Amniotic epithelial cell (primary cell): ENCODE measurements at regions not wholly inside any gene's neighbourhood (a gene's known extent, or its start where the extent isn't known, plus 50 kb on each side); places are given as distances from the start of the nearest gene placed in this dataset.
"Not testable (repeated sequence)": the region's sequence is repeated elsewhere in the genome, so short reads cannot be mapped to it uniquely, and the experiment has no call there.

Experiments used
- DNase-seq: peaks from one replicate; pipeline ENCODE4 v3.0.0-alpha.2; 2010; ENCODE audit warnings: low read depth

DNA sequence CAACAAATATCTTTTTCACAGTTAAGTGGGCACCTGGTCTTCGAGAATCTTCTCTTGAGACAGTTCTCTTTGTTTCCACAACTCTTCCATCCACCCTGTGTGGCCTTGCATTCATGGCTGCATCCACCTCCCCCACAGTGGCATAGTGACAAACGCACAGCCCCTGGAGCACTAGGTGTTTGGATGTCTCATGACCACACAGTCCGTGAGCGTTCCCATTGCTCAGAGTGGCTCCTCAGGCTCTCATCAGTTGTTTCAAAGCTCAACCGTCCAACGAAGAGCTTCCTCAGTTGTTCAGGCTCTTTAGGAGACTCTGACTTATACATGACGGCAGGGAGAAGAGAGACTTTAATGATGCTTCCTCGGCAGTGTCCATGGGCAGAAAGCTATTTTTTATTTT is 191.6 kb downstream of the CDRT15L2 start:
- DNase-seq, result no peak

DNA sequence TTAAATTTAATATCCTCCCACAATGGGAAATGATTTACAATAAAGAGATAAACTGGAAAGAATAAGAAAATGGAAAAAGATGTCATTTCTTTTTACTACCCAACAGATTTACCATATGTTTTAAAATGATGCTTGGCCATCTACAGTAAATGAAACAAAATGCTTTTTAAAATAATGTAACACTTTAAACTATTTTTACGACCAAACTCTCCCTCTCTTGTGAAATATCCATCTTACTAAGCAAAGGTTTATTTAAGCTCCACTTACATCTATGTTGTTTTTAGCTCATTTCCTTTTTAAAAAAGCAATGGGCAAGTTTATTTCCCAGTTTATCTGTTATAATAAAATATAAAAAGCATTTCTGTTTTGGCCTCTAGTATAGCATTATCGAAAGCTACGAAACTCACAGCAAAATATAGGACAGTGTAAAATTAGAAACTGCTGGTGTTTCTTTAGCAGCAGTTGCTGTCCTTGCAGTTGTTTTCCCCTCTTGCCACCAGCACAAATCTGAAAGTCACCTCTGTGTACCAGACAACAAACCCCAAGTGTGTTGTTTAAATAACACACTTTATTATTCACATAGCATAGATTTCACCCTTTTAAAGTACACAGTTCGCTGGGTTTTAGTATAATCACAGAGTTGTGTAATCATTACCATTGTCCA is 195.1 kb downstream of the CDRT15L2 start:
- DNase-seq, result no peak

DNA sequence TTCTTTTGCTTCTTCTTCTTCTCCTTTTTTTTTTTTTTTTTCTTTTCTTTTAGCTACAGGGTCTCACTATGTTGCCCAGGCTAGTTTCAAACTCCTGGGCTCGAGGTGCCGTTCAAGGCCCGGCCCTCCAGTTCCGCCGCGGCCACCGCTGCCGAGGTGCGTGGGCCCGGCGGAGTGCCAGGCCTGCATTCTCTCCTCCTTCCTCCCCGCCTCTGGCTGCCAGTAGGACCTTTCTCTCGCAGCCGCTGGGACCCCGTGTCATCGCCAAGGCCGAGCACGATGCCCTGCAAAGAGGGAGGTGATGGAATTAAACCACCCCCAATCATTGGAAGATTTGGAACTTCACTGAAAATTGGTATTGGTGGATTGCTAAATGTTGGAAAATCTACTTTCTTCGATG is 195.8 kb downstream of the CDRT15L2 start:
- DNase-seq, result no peak

GRCh38 chr17:20779521-20779920 is 200.0 kb downstream of the CDRT15L2 start:
- no peak for DNase-seq

DNA sequence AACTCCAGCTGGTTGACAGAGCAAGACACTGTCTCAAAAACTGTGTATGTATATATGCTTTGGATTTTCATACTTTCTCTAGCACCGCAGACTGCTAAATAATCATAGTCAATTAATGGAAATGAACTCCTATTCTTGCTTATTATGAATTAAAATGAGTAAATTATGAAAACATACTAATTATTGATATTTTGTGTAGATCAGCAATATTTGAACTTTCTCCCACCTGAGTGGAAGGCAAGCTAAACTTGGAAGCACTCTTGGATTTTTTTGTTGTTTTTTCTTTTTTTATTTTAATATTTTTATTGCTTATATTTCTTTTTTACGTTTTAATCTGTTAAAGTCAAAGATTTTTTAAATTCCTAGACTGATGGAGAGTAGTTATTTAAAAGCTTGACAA is 201.7 kb downstream of the CDRT15L2 start:
- DNase-seq, result no peak

DNA sequence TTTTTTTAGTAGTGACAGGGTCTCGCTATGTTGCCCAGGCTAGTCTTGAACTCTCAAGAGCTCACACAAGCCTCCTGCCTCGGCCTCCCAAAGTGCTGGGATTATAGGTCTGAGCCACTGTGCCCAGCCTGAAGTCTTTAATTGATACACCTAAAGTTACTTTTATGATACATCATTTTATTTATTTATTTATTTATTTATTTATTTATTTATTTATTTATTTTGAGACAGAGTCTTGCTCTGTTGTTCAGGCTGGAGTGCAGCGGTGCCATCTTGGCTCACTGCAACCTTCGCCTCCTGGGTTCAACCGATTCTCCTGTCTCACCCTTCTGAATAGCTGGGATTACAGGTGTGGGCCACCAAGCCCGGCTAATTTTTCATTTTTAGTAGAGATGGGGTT is 202.3 kb downstream of the CDRT15L2 start:
- not testable (repeated sequence) for DNase-seq

DNA sequence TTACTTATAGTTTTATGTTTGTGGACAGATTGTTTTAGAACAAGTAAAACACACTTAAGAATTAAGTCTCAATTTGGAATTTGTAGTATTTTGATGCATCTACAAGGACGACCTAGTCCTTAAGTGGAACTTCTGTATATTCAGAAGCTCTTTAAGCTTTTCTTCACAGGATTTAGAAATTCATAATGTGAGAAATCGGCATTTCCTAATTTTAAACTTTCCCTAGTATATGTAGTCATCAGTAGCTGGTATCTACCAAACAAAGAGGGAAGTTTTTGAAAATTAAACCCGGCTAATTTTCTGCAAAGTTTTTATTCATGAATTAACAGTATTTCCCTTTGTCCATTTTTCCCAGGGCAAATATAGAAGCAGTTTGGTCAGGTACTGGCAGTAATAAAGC is 203.6 kb downstream of the CDRT15L2 start:
- DNase-seq, result no peak

- DNase-seq, result no peak
Measured at GRCh38 chr17:20784100-20784665, 204.7 kb downstream of the CDRT15L2 start.

- no peak for DNase-seq
Measured at GRCh38 chr17:20787281-20787680, 207.8 kb downstream of the CDRT15L2 start.

- DNase-seq, result no peak
Measured at GRCh38 chr17:20791626-20792025, 212.1 kb downstream of the CDRT15L2 start.

DNA sequence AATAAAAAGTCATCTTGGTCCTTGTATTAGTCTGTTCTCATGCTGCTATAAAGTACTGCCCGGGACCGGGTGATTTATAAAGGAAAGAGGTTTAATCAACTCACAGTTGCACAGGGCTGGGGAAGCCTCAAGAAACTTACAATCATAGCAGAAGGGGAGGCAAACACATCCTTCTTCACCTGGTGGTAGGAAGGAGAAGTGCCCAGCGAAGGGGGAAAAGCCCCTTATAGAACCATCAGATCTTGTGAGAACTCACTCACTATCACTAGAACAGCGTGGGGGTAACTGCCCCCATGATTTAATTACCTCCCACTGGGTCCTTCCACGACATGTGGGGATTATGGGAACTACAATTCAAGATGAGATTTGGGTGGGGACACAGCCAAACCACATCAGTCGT is 215.0 kb downstream of the CDRT15L2 start:
- DNase-seq, result not testable (repeated sequence)

DNA sequence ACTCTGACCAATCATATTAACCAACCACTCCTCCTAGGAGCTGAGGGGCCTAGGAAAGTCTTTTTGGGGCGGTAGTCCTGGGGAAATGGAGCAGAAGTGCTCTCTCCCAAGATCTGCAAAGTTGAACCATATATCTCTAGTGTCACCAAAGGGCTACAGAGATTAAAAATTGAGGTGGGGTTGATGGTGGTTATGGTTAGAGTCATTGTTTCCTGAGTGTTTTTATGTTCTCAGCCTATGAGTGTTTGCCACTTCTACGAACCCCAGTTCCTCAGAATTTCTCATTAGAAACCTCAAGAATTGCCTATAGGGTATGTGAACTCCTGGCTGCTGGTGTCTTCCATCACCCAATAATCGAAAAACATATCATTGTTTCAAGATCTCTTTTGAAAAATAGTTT is 217.8 kb downstream of the CDRT15L2 start:
- DNase-seq, result no peak

- no peak for DNase-seq
Measured at GRCh38 chr17:20800146-20800545, 220.6 kb downstream of the CDRT15L2 start.

- no peak for DNase-seq
Measured at GRCh38 chr17:20805751-20806150, 226.2 kb downstream of the CDRT15L2 start.

GRCh38 chr17:20807566-20807965 is 228.0 kb downstream of the CDRT15L2 start:
- DNase-seq, result not testable (repeated sequence)

DNA sequence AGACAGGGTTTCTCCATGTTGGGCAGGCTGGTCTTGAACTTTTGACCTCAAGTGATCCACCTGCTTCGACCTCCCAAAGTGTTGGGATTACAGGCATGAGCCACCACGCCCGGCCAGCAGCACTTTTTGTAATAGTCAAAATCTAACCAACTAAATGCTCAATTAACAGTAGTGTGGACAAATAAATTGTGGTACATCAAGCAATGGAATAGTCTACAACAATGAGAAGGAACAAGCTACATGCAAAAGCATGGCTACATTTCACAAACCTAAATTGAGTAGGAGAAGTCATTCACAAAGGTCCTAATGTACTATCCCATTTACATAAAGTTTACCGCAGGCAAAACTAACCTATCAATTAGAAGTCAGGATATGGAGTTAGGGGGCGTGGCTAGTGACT is 227.4 kb downstream of the USP22 start:
- not testable (repeated sequence) for DNase-seq

DNA sequence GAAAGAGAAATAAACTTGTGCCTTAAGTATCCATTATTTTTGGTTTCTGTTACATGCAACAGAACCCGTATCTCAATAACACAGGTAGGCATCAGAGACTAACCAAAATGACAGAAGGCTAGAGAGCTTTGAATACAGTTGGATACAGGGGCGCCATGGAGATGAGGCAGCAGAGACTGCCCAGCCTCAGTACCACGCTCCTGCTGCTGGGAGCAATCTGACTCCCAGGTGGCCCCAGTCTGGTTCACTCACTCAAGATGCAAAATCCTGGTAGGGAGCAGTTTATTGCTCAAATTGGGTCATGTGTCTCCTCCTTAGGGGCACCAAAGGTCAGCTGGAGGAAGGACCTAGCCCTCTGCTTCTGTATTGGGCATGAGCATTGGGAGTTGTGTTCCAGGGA is 218.9 kb downstream of the USP22 start:
- DNase-seq, result no peak

- peak; percentile 44 for DNase-seq
Measured at GRCh38 chr17:20825539-20825938, 217.3 kb downstream of the USP22 start.

DNA sequence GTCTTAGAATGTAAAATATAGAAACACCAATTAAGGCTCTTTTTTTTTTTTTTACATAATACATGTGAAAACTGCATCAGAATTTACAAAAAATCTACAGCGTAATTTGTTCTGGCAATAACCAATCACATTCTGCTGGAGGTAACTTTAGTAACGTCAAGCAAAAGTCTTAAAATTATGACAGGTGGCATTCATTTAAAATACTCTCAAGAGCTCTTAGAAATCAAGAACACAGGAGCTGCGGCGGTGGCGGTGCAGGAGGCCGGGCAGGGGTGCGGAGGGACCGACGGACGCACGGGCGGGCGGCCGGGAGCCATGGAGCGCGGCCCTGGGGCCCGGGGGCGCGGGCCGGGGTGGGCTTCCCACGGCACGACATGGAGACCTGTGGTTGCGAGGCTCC is 202.4 kb downstream of the USP22 start:
- not testable (repeated sequence) for DNase-seq

DNA sequence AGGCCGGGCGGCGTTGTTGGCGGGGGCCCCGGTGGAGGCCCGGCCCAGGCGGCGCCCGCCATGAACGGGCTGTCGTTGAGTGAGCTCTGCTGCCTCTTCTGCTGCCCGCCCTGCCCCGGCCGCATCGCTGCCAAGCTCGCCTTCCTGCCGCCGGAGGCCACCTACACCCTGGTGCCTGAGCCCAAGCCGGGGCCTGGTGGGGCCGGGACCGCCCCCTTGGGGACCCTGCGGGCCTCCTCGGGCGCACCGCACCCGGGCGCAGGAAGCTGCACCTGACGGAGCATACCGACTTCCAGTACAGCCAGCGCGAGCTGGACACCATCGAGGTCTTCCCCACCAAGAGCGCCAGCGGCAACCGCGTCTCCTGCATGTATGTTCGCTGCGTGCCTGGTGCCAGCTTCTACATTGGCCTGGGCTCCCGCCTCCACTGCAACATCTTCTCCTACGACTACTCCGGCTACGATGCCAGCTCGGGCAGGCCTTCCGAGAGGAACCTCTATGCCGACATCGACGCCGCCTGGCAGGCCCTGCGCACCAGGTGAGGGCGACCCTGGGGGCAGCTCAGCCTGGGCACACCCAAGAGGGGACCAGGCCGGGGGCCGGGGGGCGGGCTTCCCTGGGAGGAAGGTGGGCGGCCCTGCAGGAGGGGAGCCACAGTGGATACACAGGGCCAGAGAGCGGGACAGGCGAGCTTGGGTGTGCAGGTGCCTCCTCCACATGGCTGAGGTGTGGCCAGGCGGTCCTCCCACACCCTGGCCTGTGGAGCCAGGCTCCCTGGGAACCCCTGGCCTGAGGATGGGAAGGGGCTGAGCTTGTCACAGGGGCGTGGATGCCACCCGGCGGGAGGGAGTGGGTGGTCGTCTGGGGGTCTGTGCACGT is 201.6 kb downstream of the USP22 start:
- not testable (repeated sequence) for DNase-seq

DNA sequence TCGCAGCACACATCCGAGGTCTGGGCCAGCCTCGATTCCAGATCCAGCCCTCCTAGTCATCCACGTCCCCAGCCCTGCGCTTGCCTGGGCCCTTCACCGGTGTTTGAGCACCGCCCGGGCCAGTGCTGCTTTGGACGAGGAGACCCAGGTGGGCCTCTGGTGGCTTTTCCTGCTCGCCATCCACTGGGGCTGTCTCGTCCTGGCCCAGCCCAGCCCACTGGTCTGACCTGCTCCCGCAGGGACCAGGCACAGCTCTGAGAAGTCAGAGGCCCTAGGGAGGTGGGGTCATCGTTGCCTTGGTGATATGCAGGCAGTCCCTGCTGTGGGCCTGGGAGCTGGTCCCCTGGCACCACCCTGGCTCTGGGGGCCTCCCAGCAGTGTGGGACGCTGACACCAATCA is 200.8 kb downstream of the USP22 start:
- DNase-seq, result not testable (repeated sequence)

DNA sequence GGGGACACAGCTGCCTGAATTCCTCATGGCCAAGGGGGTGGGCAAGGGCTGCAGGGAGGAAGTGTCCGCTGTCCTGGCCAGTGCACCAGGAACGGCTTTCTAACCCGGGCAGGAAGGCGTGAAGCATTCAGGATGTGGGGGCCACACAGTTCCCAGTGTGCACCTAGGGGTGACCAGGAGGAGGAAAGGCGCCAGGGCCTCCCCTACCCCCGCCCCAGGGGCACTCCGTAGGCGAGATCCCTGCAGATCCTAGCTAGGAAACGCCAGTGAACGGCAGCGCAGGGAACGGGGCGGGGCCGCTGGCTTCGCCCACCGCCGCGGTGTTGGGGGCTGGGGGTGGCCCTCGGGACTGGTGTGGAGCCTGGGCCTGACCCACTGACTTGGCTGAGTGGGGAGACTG is 199.6 kb downstream of the USP22 start:
- not testable (repeated sequence) for DNase-seq
